ENCODE measurements at regions not wholly inside any gene's neighbourhood (a gene's known extent, or its start where the extent isn't known, plus 50 kb on each side); places are given as distances from the start of the nearest gene placed in this dataset.
"Not testable (repeated sequence)": the region's sequence is repeated elsewhere in the genome, so short reads cannot be mapped to it uniquely, and the experiment has no call there.

DNA sequence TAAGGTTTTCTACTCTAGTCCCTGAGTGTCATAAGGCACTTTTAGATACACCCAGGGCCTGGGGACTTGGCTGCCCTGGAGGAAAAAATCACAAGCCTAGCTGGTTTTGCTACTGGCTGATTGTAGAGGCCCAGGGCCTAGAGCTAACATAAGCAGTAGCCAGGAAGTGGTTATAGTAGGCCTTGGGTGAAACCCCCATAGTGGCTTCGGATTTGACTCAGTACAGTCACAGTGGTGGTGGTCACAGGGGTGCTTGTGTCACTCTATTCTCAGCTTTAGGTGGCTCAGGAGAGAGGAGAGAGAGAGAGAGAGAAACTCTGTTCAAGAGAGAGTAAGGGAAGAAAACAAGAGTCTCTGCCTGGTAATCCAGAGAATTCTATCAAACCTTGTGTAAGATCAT is 194.5 kb upstream of the EDA2R start:
- Mint-ChIP-seq H3K9me3 (no peaks in the 10 kb centered on the region), H3K4me3 (no peak overlapping the region), H3K36me3 (ENCODE audit: low read depth) (no peaks in the 10 kb centered on the region), H3K27ac (no peak overlapping the region), H3K27me3 (no peaks in the 10 kb centered on the region), H3K4me1 (no peaks in the 10 kb centered on the region)
- DNase-seq (no peak), ATAC-seq (ENCODE audit: low read depth) (no peak)
- CTCF ChIA-PET = no interaction called here
- TF ChIP-seq, protein P1, sequence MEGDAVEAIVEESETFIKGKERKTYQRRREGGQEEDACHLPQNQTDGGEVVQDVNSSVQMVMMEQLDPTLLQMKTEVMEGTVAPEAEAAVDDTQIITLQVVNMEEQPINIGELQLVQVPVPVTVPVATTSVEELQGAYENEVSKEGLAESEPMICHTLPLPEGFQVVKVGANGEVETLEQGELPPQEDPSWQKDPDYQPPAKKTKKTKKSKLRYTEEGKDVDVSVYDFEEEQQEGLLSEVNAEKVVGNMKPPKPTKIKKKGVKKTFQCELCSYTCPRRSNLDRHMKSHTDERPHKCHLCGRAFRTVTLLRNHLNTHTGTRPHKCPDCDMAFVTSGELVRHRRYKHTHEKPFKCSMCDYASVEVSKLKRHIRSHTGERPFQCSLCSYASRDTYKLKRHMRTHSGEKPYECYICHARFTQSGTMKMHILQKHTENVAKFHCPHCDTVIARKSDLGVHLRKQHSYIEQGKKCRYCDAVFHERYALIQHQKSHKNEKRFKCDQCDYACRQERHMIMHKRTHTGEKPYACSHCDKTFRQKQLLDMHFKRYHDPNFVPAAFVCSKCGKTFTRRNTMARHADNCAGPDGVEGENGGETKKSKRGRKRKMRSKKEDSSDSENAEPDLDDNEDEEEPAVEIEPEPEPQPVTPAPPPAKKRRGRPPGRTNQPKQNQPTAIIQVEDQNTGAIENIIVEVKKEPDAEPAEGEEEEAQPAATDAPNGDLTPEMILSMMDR (IDR thresholded peaks at IDR 0.05) = no peak
- intact Hi-C loops (cut with micrococcal nuclease) = no loop called here
- POLR2A ChIA-PET = no interaction called here

DNA sequence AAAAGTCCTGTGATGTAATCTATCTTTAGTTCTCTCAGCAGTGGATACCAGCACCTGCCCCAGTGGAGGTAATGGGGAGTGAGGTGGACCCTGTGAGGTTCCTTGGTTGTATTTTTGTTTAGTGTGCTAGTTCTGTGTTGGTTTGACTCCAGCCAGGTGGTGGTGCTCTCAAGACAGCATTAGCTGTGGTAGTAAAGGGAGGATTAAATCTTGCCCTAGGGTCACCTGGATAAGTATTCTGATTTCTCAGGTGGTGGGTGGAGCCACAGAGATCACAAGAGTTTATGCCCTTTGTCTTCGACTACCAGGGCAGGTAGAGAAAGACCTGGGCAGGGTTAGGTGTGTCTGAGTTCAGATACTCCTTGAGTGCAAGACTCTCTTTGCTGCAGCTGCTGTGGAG is 176.3 kb upstream of the EDA2R start:
- ChIA-PET POLR2A (no interaction called here), CTCF (no interaction called here)
- Mint-ChIP-seq H3K27me3 (no peaks in the 10 kb centered on the region), H3K27ac (no peak overlapping the region), H3K4me1 (no peaks in the 10 kb centered on the region), H3K36me3 (ENCODE audit: low read depth) (no peaks in the 10 kb centered on the region), H3K9me3 (peaks cover 2% of the 10 kb centered on the region), H3K4me3 (no peak overlapping the region)
- TF ChIP-seq, protein P1 (IDR thresholded peaks at IDR 0.05) = no peak
- DNase-seq (no peak), ATAC-seq (ENCODE audit: low read depth) (no peak)
- intact Hi-C loops (cut with micrococcal nuclease) = no loop called here

DNA sequence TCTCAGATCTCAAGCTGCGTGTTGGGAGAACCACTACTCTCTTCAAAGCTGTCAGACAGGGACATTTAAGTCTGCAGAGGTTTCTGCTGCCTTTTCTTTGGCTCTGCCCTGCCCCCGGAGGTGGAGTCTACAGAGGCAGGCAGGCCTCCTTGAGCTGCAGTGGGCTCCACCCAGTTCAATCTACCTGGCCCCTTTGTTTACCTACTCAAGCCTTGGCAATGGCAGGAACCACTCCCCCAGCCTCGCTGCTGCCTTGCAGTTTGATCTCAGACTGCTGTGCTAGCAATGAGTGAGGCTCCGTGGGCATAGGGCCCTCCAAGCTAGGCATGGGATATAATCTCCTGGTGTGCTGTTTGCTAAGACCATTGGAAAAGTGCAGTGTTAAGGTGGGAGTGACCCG is 155.6 kb upstream of the EDA2R start:
- ATAC-seq (ENCODE audit: low read depth); H3K9me3 Mint-ChIP-seq; CTCF ChIA-PET; intact Hi-C loops (cut with micrococcal nuclease); H3K4me3 Mint-ChIP-seq; H3K36me3 Mint-ChIP-seq (ENCODE audit: low read depth); H3K4me1 Mint-ChIP-seq; H3K27ac Mint-ChIP-seq; POLR2A ChIA-PET; DNase-seq; H3K27me3 Mint-ChIP-seq: not testable (repeated sequence)

DNA sequence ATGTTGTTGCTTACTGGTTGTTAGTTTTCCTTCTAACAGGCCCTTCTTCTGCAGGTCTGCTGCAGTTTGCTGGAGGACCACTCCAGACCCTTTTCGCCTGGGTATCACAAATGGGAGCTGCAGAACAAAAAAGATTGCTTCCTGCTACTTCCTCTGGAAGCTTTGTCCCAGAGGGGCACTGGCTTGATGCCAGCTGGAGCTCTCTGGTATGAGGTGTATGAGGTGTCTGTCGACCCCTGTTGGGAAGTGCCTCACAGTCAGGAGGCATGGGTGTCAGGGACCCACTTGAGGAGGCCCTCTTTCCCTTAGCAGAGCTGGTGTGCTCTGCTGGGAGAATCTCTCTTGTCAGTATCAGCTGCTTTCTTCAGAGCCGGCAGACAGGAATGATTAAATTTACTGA is 127.4 kb upstream of the EDA2R start:
- H3K4me1 Mint-ChIP-seq = no peaks in the 10 kb centered on the region
- no peaks in the 10 kb centered on the region for H3K36me3 Mint-ChIP-seq (ENCODE audit: low read depth)
- CTCF ChIA-PET = no interaction called here
- no peaks in the 10 kb centered on the region for H3K27me3 Mint-ChIP-seq
- POLR2A ChIA-PET = no interaction called here
- H3K4me3 Mint-ChIP-seq = no peak overlapping the region
- no peak for ATAC-seq (ENCODE audit: low read depth)
- no peaks in the 10 kb centered on the region for H3K9me3 Mint-ChIP-seq
- DNase-seq = no peak
- intact Hi-C loops (cut with micrococcal nuclease) = no loop called here
- H3K27ac Mint-ChIP-seq = no peak overlapping the region
- TF ChIP-seq, protein P1 (IDR thresholded peaks at IDR 0.05) = no peak

DNA sequence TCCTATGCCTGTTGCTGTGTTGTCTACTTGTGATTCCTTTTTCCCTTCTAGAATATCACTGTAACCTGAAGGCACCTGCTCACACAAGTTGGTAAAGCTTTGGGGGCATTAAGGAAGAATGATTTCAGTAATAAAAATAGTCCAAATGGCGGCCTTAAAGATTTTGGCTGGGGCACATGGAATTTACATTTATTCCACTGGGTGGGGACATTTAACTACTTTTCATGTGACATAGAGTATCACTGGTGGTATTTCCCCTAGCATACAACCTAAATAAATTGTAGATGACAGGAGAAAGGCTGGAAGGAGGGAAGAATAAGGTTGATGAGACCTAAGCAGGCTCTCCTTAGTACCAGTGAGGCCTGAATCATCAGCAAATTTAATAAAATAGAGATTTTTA is 121.8 kb upstream of the EDA2R start:
- H3K27me3 Mint-ChIP-seq = no peaks in the 10 kb centered on the region
- no peaks in the 10 kb centered on the region for H3K36me3 Mint-ChIP-seq (ENCODE audit: low read depth)
- intact Hi-C loops (cut with micrococcal nuclease) = no loop called here
- no peak for ATAC-seq (ENCODE audit: low read depth)
- POLR2A ChIA-PET = no interaction called here
- H3K4me1 Mint-ChIP-seq = no peaks in the 10 kb centered on the region
- no peaks in the 10 kb centered on the region for H3K9me3 Mint-ChIP-seq
- no peak for DNase-seq
- H3K4me3 Mint-ChIP-seq = no peak overlapping the region
- TF ChIP-seq, protein P1 (IDR thresholded peaks at IDR 0.05) = no peak
- H3K27ac Mint-ChIP-seq = no peak overlapping the region
- CTCF ChIA-PET = no interaction called here

DNA sequence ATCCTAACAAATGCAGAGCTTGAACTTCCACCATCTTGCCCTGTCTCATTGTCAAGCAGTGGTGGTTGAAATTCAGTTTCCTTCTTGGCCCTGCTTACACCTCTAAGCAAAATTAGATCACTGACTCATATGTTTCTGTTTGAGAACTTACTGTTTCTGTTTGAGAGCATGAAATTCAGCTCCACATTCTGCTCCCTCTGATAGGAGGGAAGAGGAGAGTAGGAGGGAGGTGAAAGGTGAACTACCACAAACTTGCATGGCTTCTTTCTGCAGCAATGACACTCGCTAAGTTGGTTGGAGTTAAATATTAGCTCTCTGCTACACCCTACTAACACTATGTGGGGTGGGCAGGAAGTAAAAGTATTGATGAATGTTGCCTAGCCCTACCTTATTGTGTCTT is 117.8 kb upstream of the EDA2R start:
- intact Hi-C loops (cut with micrococcal nuclease) = no loop called here

More for the DNA sequence above, 117.8 kb upstream of the EDA2R start:
- DNase-seq (no peak), ATAC-seq (ENCODE audit: low read depth) (no peak)
- ChIA-PET CTCF (no interaction called here), POLR2A (no interaction called here)
- H3K27me3 Mint-ChIP-seq = no peaks in the 10 kb centered on the region
- no peaks in the 10 kb centered on the region for H3K36me3 Mint-ChIP-seq (ENCODE audit: low read depth)
- TF ChIP-seq, protein P1 (IDR thresholded peaks at IDR 0.05) = no peak
- no peaks in the 10 kb centered on the region for H3K4me1 Mint-ChIP-seq
- H3K4me3 Mint-ChIP-seq = no peak overlapping the region
- no peak overlapping the region for H3K27ac Mint-ChIP-seq
- no peaks in the 10 kb centered on the region for H3K9me3 Mint-ChIP-seq
